Caco-2 (cell line): ENCODE measurements at regions not wholly inside any gene's neighbourhood (a gene's known extent, or its start where the extent isn't known, plus 50 kb on each side); places are given as distances from the start of the nearest gene placed in this dataset.

Experiments
- BruUV-seq: library from RNA; stranded (reverse); fragments of 400-500 nt; replicated peaks from 2 replicates; lab custom pipeline; 2021; lab: Mats Ljungman, UMichigan
- CTCF ChIA-PET: fragments of 300-600 bp; sonication (Branson Sonifier 250); formaldehyde crosslinking; loops from one replicate; lab custom pipeline; 2022; ENCODE audit warnings: antibody characterized with exemption; lab: Charles Lee
- POLR2A ChIA-PET: fragments of 300-600 bp; sonication (Branson Sonifier 250); formaldehyde crosslinking; loops from one replicate; lab custom pipeline; 2022; ENCODE audit warnings: antibody characterized with exemption; lab: Charles Lee
- DNase-seq, 2 experiments: peaks; one replicate each; pipeline versions ENCODE4 v3.0.0 to v3.0.0-alpha.2; 2020 to 2022
- H3K27me3 ChIP-seq: replicated peaks from 2 replicates; pipeline ENCODE4 v1.6.0; 2011; ENCODE audit warnings: low read length; ENCODE audit not compliant: control insufficient read depth, insufficient read depth
- H3K36me3 ChIP-seq: 2 replicates; pipeline ENCODE4 v1.5.1; 2011; ENCODE audit warnings: low read length; ENCODE audit not compliant: control insufficient read depth, insufficient read depth
- H3K4me1 ChIP-seq: fragments of 250-450 bp; sonication (Bioruptor Pico); 2 replicates; pipeline ENCODE4 v1.5.1; 2020; ENCODE audit warnings: mild to moderate bottlenecking
- H3K4me3 ChIP-seq: 2 replicates; pipeline ENCODE4 v1.5.1; 2011; ENCODE audit warnings: low read depth, mild to moderate bottlenecking, control low read depth, low read length
- H3K9me3 ChIP-seq: fragments of 250-450 bp; sonication (Bioruptor Pico); 2 replicates; pipeline ENCODE4 v1.5.1; 2020; ENCODE audit warnings: mild to moderate bottlenecking, moderate library complexity
- H3K27ac Mint-ChIP-seq: one replicate; pipeline ENCODE4 v1.8.0; 2022; ENCODE audit warnings: mixed read lengths; ENCODE audit not compliant: unreplicated experiment
- H3K27me3 Mint-ChIP-seq: one replicate; pipeline ENCODE4 v1.8.0; 2022; ENCODE audit warnings: mixed read lengths; ENCODE audit not compliant: insufficient read depth, unreplicated experiment
- H3K36me3 Mint-ChIP-seq: one replicate; pipeline ENCODE4 v1.8.0; 2022; ENCODE audit warnings: mild to moderate bottlenecking, mixed read lengths; ENCODE audit not compliant: insufficient read depth, unreplicated experiment
- H3K4me1 Mint-ChIP-seq: one replicate; pipeline ENCODE4 v1.8.0; 2022; ENCODE audit warnings: low read depth, mixed read lengths; ENCODE audit not compliant: unreplicated experiment
- H3K4me3 Mint-ChIP-seq: one replicate; pipeline ENCODE4 v1.8.0; 2022; ENCODE audit warnings: mild to moderate bottlenecking, moderate library complexity, mixed read lengths; ENCODE audit not compliant: unreplicated experiment
- H3K9me3 Mint-ChIP-seq: one replicate; pipeline ENCODE4 v1.8.0; 2022; ENCODE audit warnings: mixed read lengths; ENCODE audit not compliant: unreplicated experiment
- CTCF ChIP-seq, 2 experiments: fragments of 200-600 bp in 1 of 2; IDR thresholded peaks; 1 replicate in 1 of 2; 2 replicates in 1 of 2; pipeline versions ENCODE4 v1.5.1 to v1.8.0; 2011 to 2022; ENCODE audit warnings: antibody characterized with exemption in 1 of 2, control low read depth in 1 of 2, inconsistent platforms in 1 of 2, low read depth in 1 of 2, low read length in 1 of 2, mild to moderate bottlenecking in 1 of 2, moderate library complexity in 1 of 2; ENCODE audit not compliant: insufficient read depth in 1 of 2, severe bottlenecking in 1 of 2, unreplicated experiment in 1 of 2
- intact Hi-C: fragments of 100-400 bp; cut with micrococcal nuclease; formaldehyde crosslinking; loops from one replicate; pipeline ENCODE4 v1.10.0; 2022; ENCODE audit not compliant: unreplicated experiment

DNA sequence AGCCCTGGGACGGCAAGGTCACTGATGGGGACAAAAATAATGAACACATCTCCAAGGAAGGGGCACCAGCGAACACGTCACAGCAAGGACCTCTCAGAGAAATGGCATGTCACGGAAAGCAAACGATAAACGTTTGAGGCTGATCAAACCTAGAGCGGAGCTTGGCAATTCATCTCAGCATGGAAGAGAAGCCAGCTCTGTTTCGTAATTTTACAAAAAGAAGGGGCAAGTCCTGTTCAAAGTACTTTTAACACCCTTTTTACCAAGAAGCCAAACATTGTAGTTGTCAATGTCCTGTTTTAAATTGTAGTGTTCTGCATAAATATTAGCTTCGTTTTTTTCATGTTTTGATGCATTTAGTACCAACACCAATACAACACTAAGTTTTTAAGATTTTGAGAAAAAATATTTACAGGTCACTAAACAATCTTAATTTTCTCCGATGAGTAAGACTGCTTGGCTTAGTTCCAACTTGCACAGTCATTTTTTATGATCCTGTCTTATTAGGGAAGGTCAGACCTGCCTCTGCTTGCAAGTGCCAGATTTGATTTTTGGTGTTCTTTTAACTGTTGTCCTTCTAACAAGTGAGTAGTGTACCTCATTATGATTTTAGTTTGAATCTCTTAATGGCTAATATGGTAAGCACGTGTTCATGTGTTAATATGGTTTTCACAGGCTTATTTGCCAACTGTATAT, 818.5 kb upstream of the SALL3 start:
- H3K36me3 Mint-ChIP-seq = no peaks in the 10 kb centered on the region
- Histone ChIP-seq H3K4me3 (no peak overlapping the region), H3K27me3 (no peaks in the 10 kb centered on the region), H3K36me3 (no peaks in the 10 kb centered on the region), H3K4me1 (no peaks in the 10 kb centered on the region), H3K9me3 (no peaks in the 10 kb centered on the region)
- peaks cover 3% of the 10 kb centered on the region for H3K27me3 Mint-ChIP-seq
- H3K4me3 Mint-ChIP-seq = no peak overlapping the region
- no peaks in the 10 kb centered on the region for H3K9me3 Mint-ChIP-seq
- CTCF ChIA-PET = no interaction called here
- no peak for DNase-seq
- no peak for TF ChIP-seq CTCF (IDR thresholded peaks at IDR 0.05; ENCODE audit: insufficient read depth in 1 of 2, low read depth in 1 of 2, low read length in 1 of 2, severe bottlenecking in 1 of 2, unreplicated experiment in 1 of 2)
- no peaks in the 10 kb centered on the region for H3K4me1 Mint-ChIP-seq
- BruUV-seq = no TSS peak
- POLR2A ChIA-PET = no interaction called here
- H3K27ac Mint-ChIP-seq = no peak overlapping the region
- intact Hi-C loops = no loop called here

DNA sequence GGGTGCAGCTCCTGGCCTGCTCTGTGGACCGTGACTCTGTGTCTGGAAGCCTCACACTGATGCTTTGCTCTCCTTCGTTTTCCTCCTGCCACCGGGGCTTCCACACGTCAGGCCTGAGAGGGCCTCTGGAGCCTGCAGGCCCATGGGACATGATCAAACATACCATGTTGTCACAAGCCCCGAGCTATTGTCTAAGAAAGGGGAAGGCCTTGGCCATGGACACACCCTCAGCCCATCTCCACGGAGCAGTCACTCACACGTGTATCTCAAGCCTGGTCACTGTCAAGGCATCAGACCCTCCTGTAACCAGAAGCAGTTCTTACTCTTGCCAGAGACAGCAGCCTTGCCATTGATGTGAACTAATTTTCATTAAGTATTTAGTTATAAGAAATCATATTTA, 814.1 kb upstream of the SALL3 start:
- no peak for DNase-seq
- Histone ChIP-seq H3K9me3 (no peaks in the 10 kb centered on the region), H3K4me3 (no peak overlapping the region), H3K36me3 (no peaks in the 10 kb centered on the region), H3K4me1 (no peaks in the 10 kb centered on the region), H3K27me3 (no peaks in the 10 kb centered on the region)
- H3K27ac Mint-ChIP-seq = no peak overlapping the region
- H3K27me3 Mint-ChIP-seq = peaks cover 3% of the 10 kb centered on the region
- intact Hi-C loops = no loop called here
- BruUV-seq = no TSS peak
- TF ChIP-seq CTCF (IDR thresholded peaks at IDR 0.05; ENCODE audit: insufficient read depth in 1 of 2, low read depth in 1 of 2, low read length in 1 of 2, severe bottlenecking in 1 of 2, unreplicated experiment in 1 of 2) = no peak
- CTCF ChIA-PET = no interaction called here
- H3K36me3 Mint-ChIP-seq = no peaks in the 10 kb centered on the region
- no peak overlapping the region for H3K4me3 Mint-ChIP-seq
- H3K4me1 Mint-ChIP-seq = no peaks in the 10 kb centered on the region
- no peaks in the 10 kb centered on the region for H3K9me3 Mint-ChIP-seq
- POLR2A ChIA-PET = no interaction called here

DNA sequence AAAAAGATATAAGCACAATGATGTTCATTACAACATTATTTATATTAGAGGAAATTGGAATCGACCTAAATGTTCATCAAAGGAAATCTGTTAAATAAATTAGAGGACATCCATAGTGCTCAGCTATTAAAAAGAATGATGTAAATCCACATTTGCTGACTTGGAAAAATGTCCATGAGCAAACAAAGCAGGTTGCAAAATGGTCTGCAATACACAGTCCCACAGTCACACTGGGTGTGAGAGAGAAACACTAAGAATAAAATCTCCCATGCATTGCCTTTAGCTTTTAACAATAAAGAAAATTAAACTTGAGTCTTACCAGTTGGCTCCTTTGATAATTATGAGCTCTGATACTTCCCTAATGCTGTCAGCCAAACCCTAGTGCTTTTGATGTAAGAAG, 811.1 kb upstream of the SALL3 start:
- Mint-ChIP-seq H3K36me3 (no peaks in the 10 kb centered on the region), H3K27me3 (peaks cover 3% of the 10 kb centered on the region), H3K4me1 (no peaks in the 10 kb centered on the region), H3K9me3 (no peaks in the 10 kb centered on the region), H3K27ac (no peak overlapping the region), H3K4me3 (no peak overlapping the region)
- TF ChIP-seq CTCF (IDR thresholded peaks at IDR 0.05; ENCODE audit: insufficient read depth in 1 of 2, low read depth in 1 of 2, low read length in 1 of 2, severe bottlenecking in 1 of 2, unreplicated experiment in 1 of 2) = no peak
- POLR2A ChIA-PET = no interaction called here
- no peaks in the 10 kb centered on the region for H3K36me3 ChIP-seq
- H3K27me3 ChIP-seq = no peaks in the 10 kb centered on the region
- no TSS peak for BruUV-seq
- DNase-seq = no peak
- CTCF ChIA-PET = no interaction called here
- no peak overlapping the region for H3K4me3 ChIP-seq
- H3K4me1 ChIP-seq = no peaks in the 10 kb centered on the region
- no peaks in the 10 kb centered on the region for H3K9me3 ChIP-seq
- intact Hi-C loops = no loop called here
